Caco-2 (cell line): ENCODE measurements at regions not wholly inside any gene's neighbourhood (a gene's known extent, or its start where the extent isn't known, plus 50 kb on each side); places are given as distances from the start of the nearest gene placed in this dataset.

ENCODE experiments used
- BruUV-seq: library from RNA; stranded (reverse); fragments of 400-500 nt; replicated peaks from 2 replicates; lab custom pipeline; 2021; lab: Mats Ljungman, UMichigan
- CTCF ChIA-PET: fragments of 300-600 bp; sonication (Branson Sonifier 250); formaldehyde crosslinking; loops from one replicate; lab custom pipeline; 2022; ENCODE audit warnings: antibody characterized with exemption; lab: Charles Lee
- POLR2A ChIA-PET: fragments of 300-600 bp; sonication (Branson Sonifier 250); formaldehyde crosslinking; loops from one replicate; lab custom pipeline; 2022; ENCODE audit warnings: antibody characterized with exemption; lab: Charles Lee
- DNase-seq, 2 experiments: peaks; one replicate each; pipeline versions ENCODE4 v3.0.0 to v3.0.0-alpha.2; 2020 to 2022
- H3K27me3 ChIP-seq: replicated peaks from 2 replicates; pipeline ENCODE4 v1.6.0; 2011; ENCODE audit warnings: low read length; ENCODE audit not compliant: control insufficient read depth, insufficient read depth
- H3K36me3 ChIP-seq: 2 replicates; pipeline ENCODE4 v1.5.1; 2011; ENCODE audit warnings: low read length; ENCODE audit not compliant: control insufficient read depth, insufficient read depth
- H3K4me1 ChIP-seq: fragments of 250-450 bp; sonication (Bioruptor Pico); 2 replicates; pipeline ENCODE4 v1.5.1; 2020; ENCODE audit warnings: mild to moderate bottlenecking
- H3K4me3 ChIP-seq: 2 replicates; pipeline ENCODE4 v1.5.1; 2011; ENCODE audit warnings: low read depth, mild to moderate bottlenecking, control low read depth, low read length
- H3K9me3 ChIP-seq: fragments of 250-450 bp; sonication (Bioruptor Pico); 2 replicates; pipeline ENCODE4 v1.5.1; 2020; ENCODE audit warnings: mild to moderate bottlenecking, moderate library complexity
- H3K27ac Mint-ChIP-seq: one replicate; pipeline ENCODE4 v1.8.0; 2022; ENCODE audit warnings: mixed read lengths; ENCODE audit not compliant: unreplicated experiment
- H3K27me3 Mint-ChIP-seq: one replicate; pipeline ENCODE4 v1.8.0; 2022; ENCODE audit warnings: mixed read lengths; ENCODE audit not compliant: insufficient read depth, unreplicated experiment
- H3K36me3 Mint-ChIP-seq: one replicate; pipeline ENCODE4 v1.8.0; 2022; ENCODE audit warnings: mild to moderate bottlenecking, mixed read lengths; ENCODE audit not compliant: insufficient read depth, unreplicated experiment
- H3K4me1 Mint-ChIP-seq: one replicate; pipeline ENCODE4 v1.8.0; 2022; ENCODE audit warnings: low read depth, mixed read lengths; ENCODE audit not compliant: unreplicated experiment
- H3K4me3 Mint-ChIP-seq: one replicate; pipeline ENCODE4 v1.8.0; 2022; ENCODE audit warnings: mild to moderate bottlenecking, moderate library complexity, mixed read lengths; ENCODE audit not compliant: unreplicated experiment
- H3K9me3 Mint-ChIP-seq: one replicate; pipeline ENCODE4 v1.8.0; 2022; ENCODE audit warnings: mixed read lengths; ENCODE audit not compliant: unreplicated experiment
- CTCF ChIP-seq, 2 experiments: fragments of 200-600 bp in 1 of 2; IDR thresholded peaks; 1 replicate in 1 of 2; 2 replicates in 1 of 2; pipeline versions ENCODE4 v1.5.1 to v1.8.0; 2011 to 2022; ENCODE audit warnings: antibody characterized with exemption in 1 of 2, control low read depth in 1 of 2, inconsistent platforms in 1 of 2, low read depth in 1 of 2, low read length in 1 of 2, mild to moderate bottlenecking in 1 of 2, moderate library complexity in 1 of 2; ENCODE audit not compliant: insufficient read depth in 1 of 2, severe bottlenecking in 1 of 2, unreplicated experiment in 1 of 2
- intact Hi-C: fragments of 100-400 bp; cut with micrococcal nuclease; formaldehyde crosslinking; loops from one replicate; pipeline ENCODE4 v1.10.0; 2022; ENCODE audit not compliant: unreplicated experiment

DNA sequence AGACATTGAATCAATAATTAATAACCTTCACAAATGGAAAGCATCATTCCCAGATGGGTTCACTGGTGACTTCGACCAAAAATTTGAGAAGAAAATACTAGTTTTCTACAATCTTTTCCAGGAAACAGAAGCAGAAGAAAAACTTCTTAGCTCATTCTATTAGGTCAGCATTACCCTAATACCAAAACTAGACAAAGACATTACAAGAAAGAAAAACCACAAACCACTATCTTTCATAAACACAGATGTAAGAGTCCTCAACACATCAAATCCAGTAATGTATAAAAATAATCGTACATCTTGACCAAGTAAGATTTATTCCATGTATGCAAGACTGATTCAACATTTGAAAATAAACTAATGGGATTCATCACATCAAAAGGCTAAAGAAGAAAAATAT lies 64.0 kb upstream of the CDK1 start:
- H3K36me3 Mint-ChIP-seq = no peaks in the 10 kb centered on the region
- no peak overlapping the region for H3K27ac Mint-ChIP-seq
- POLR2A ChIA-PET = interaction anchor here (1.2 kb wide), 1 partner anchor 64 kb away, joined by 3 read pairs; the partner anchor contains the start of gene CDK1
- no TSS peak for BruUV-seq
- peaks cover 8% of the 10 kb centered on the region for H3K4me1 ChIP-seq
- H3K9me3 Mint-ChIP-seq = peaks cover 16% of the 10 kb centered on the region
- no peak for TF ChIP-seq CTCF (IDR thresholded peaks at IDR 0.05; ENCODE audit: insufficient read depth in 1 of 2, low read depth in 1 of 2, low read length in 1 of 2, severe bottlenecking in 1 of 2, unreplicated experiment in 1 of 2)
- H3K27me3 ChIP-seq = no peaks in the 10 kb centered on the region
- no peaks in the 10 kb centered on the region for H3K36me3 ChIP-seq
- DNase-seq = no peak
- H3K27me3 Mint-ChIP-seq = no peaks in the 10 kb centered on the region
- CTCF ChIA-PET = no interaction called here
- no peak overlapping the region for H3K4me3 Mint-ChIP-seq
- H3K9me3 ChIP-seq = peaks cover 6% of the 10 kb centered on the region
- no peak overlapping the region for H3K4me3 ChIP-seq
- intact Hi-C loops = no loop called here
- peaks cover 7% of the 10 kb centered on the region for H3K4me1 Mint-ChIP-seq

- peaks cover 13% of the 10 kb centered on the region for H3K9me3 ChIP-seq
- intact Hi-C loops = no loop called here
- Mint-ChIP-seq H3K27me3 (no peaks in the 10 kb centered on the region), H3K36me3 (no peaks in the 10 kb centered on the region), H3K9me3 (peaks cover 21% of the 10 kb centered on the region), H3K4me3 (no peak overlapping the region), H3K4me1 (peaks cover 10% of the 10 kb centered on the region), H3K27ac (no peak overlapping the region)
- 0 out of 2 replicates have a peak, but pooled peaks cover 8% of the 10 kb centered on the region for H3K4me1 ChIP-seq
- no peak overlapping the region for H3K4me3 ChIP-seq
- ChIA-PET POLR2A (no interaction called here), CTCF (no interaction called here)
- no peaks in the 10 kb centered on the region for H3K27me3 ChIP-seq
- no peak for DNase-seq
- BruUV-seq = no TSS peak
- no peak for TF ChIP-seq CTCF (IDR thresholded peaks at IDR 0.05; ENCODE audit: insufficient read depth in 1 of 2, low read depth in 1 of 2, low read length in 1 of 2, severe bottlenecking in 1 of 2, unreplicated experiment in 1 of 2)
- H3K36me3 ChIP-seq = no peaks in the 10 kb centered on the region
These were observed 66.8 kb upstream of the CDK1 start for GRCh38 chr10:60711496-60711895.

- DNase-seq = no peak
- POLR2A ChIA-PET = no interaction called here
- BruUV-seq = no TSS peak
- TF ChIP-seq CTCF (IDR thresholded peaks at IDR 0.05; ENCODE audit: insufficient read depth in 1 of 2, low read depth in 1 of 2, low read length in 1 of 2, severe bottlenecking in 1 of 2, unreplicated experiment in 1 of 2) = no peak
- intact Hi-C loops = no loop called here
- H3K36me3 ChIP-seq = no peaks in the 10 kb centered on the region
- H3K27me3 ChIP-seq = no peaks in the 10 kb centered on the region
- H3K4me1 Mint-ChIP-seq = peaks cover 23% of the 10 kb centered on the region
- peaks cover 21% of the 10 kb centered on the region for H3K4me1 ChIP-seq
- H3K27me3 Mint-ChIP-seq = no peaks in the 10 kb centered on the region
- H3K27ac Mint-ChIP-seq = no peak overlapping the region
- H3K36me3 Mint-ChIP-seq = no peaks in the 10 kb centered on the region
- no peak overlapping the region for H3K4me3 ChIP-seq
- peaks cover 13% of the 10 kb centered on the region for H3K9me3 ChIP-seq
- CTCF ChIA-PET = no interaction called here
- H3K4me3 Mint-ChIP-seq = no peak overlapping the region
- peaks cover 30% of the 10 kb centered on the region for H3K9me3 Mint-ChIP-seq
These were observed 68.2 kb upstream of the CDK1 start for GRCh38 chr10:60710041-60710440.
